Neural cell (in vitro differentiated cells): ENCODE measurements at regions not wholly inside any gene's neighbourhood (a gene's known extent, or its start where the extent isn't known, plus 50 kb on each side); places are given as distances from the start of the nearest gene placed in this dataset.

ENCODE experiments used
- CTCF ChIP-seq: fragments of 450-650 bp; IDR thresholded peaks from 2 replicates; pipeline ENCODE4 v1.5.1; 2014; ENCODE audit warnings: antibody characterized with exemption, mild to moderate bottlenecking, moderate library complexity; ENCODE audit not compliant: poor library complexity, severe bottlenecking
- EZH2 ChIP-seq: fragments of 200-600, 300-800 bp; shearing (Covaris generic), sonication (generic); IDR thresholded peaks from 2 replicates; pipeline ENCODE4 v1.6.1; 2014; ENCODE audit warnings: antibody characterized with exemption, low read length, borderline replicate concordance, mild to moderate bottlenecking; ENCODE audit not compliant: insufficient read depth, poor library complexity, severe bottlenecking
- SMC3 ChIP-seq: fragments of 450-650 bp; conservative IDR thresholded peaks from 2 replicates; pipeline ENCODE4 v1.6.1; 2014; ENCODE audit warnings: antibody characterized with exemption, mild to moderate bottlenecking, moderate library complexity; ENCODE audit not compliant: poor library complexity

- TF ChIP-seq CTCF (no peak), EZH2 (no peak), SMC3 (no peak)
Measured at GRCh38 chr16:5502944-5503343, 405.3 kb upstream of the EEF2KMT start.
